G401.6 (cell line): ENCODE measurements at regions not wholly inside any gene's neighbourhood (a gene's known extent, or its start where the extent isn't known, plus 50 kb on each side); places are given as distances from the start of the nearest gene placed in this dataset.

Experiments
- FAIRE-seq: peaks from 2 replicates; lab custom pipeline; 2012; peaks lifted over from hg19 to GRCh38; lab: Jason Lieb, UNC

GRCh38 chr7:109950256-109950655, 1140.7 kb upstream of the LRRN3 start:
- FAIRE-seq: no peak

GRCh38 chr7:109950821-109951564, 1139.9 kb upstream of the LRRN3 start:
- FAIRE-seq: no peak

GRCh38 chr7:109951565-109951928, 1139.4 kb upstream of the LRRN3 start:
- no peak for FAIRE-seq

- no peak for FAIRE-seq
Measured at GRCh38 chr7:109955986-109956385, 1134.9 kb upstream of the LRRN3 start.

- FAIRE-seq: no peak
Measured at GRCh38 chr7:109956916-109957315, 1134.0 kb upstream of the LRRN3 start.

GRCh38 chr7:109963741-109964140, 1127.2 kb upstream of the LRRN3 start:
- no peak for FAIRE-seq

- no peak for FAIRE-seq
Measured at GRCh38 chr7:109964780-109965179, 1126.1 kb upstream of the LRRN3 start.

- FAIRE-seq: no peak
Measured at GRCh38 chr7:109967406-109967805, 1123.5 kb upstream of the LRRN3 start.

- no peak for FAIRE-seq
Measured at GRCh38 chr7:109983618-109984017, 1107.3 kb upstream of the LRRN3 start.

- FAIRE-seq: no peak
Measured at GRCh38 chr7:109984729-109985128, 1106.2 kb upstream of the LRRN3 start.

- no peak for FAIRE-seq
Measured at GRCh38 chr7:109986701-109987100, 1104.2 kb upstream of the LRRN3 start.

- FAIRE-seq: no peak
Measured at GRCh38 chr7:109996411-109996810, 1094.5 kb upstream of the LRRN3 start.

- no peak for FAIRE-seq
Measured at GRCh38 chr7:109996927-109997326, 1094.0 kb upstream of the LRRN3 start.

GRCh38 chr7:109997837-109998236, 1093.1 kb upstream of the LRRN3 start:
- FAIRE-seq: no peak

- no peak for FAIRE-seq
Measured at GRCh38 chr7:110001254-110001938, 1089.5 kb upstream of the LRRN3 start.

GRCh38 chr7:110003827-110004226, 1087.1 kb upstream of the LRRN3 start:
- FAIRE-seq: no peak

GRCh38 chr7:110007320-110008063, 1083.4 kb upstream of the LRRN3 start:
- FAIRE-seq: no peak

- FAIRE-seq: no peak
Measured at GRCh38 chr7:110010359-110010758, 1080.6 kb upstream of the LRRN3 start.

- no peak for FAIRE-seq
Measured at GRCh38 chr7:110017405-110017804, 1073.5 kb upstream of the LRRN3 start.

- no peak for FAIRE-seq
Measured at GRCh38 chr7:110027385-110027784, 1063.5 kb upstream of the LRRN3 start.

- no peak for FAIRE-seq
Measured at GRCh38 chr7:110043519-110043918, 1047.4 kb upstream of the LRRN3 start.

GRCh38 chr7:110050785-110051184, 1040.1 kb upstream of the LRRN3 start:
- no peak for FAIRE-seq

- FAIRE-seq: no peak
Measured at GRCh38 chr7:110051372-110051771, 1039.6 kb upstream of the LRRN3 start.
